Calu3 (cell line): ENCODE measurements at regions not wholly inside any gene's neighbourhood (a gene's known extent, or its start where the extent isn't known, plus 50 kb on each side); places are given as distances from the start of the nearest gene placed in this dataset.
A peak's percentile ranks its signal among the peaks of the same experiment; 100 is the strongest.

Experiments used
- BruUV-seq: library from RNA; stranded (reverse); fragments of 400-500 nt; replicated peaks from 2 replicates; lab custom pipeline; 2021; lab: Mats Ljungman, UMichigan
- CTCF ChIA-PET: fragments of 300-600 bp; sonication (Branson Sonifier 250); formaldehyde crosslinking; loops from one replicate; lab custom pipeline; 2022; ENCODE audit warnings: antibody characterized with exemption; lab: Charles Lee
- DNase-seq: peaks from one replicate; pipeline ENCODE4 v3.0.0; 2022
- H3K27ac Mint-ChIP-seq: one replicate; pipeline ENCODE4 v1.8.0; 2022; ENCODE audit warnings: mixed read lengths; ENCODE audit not compliant: unreplicated experiment
- H3K27me3 Mint-ChIP-seq: one replicate; pipeline ENCODE4 v1.8.0; 2022; ENCODE audit warnings: mixed read lengths; ENCODE audit not compliant: unreplicated experiment
- H3K36me3 Mint-ChIP-seq: one replicate; pipeline ENCODE4 v1.8.0; 2022; ENCODE audit warnings: mild to moderate bottlenecking, moderate library complexity, mixed read lengths; ENCODE audit not compliant: insufficient read depth, unreplicated experiment
- H3K4me1 Mint-ChIP-seq: one replicate; pipeline ENCODE4 v1.8.0; 2022; ENCODE audit warnings: mild to moderate bottlenecking, low read depth, mixed read lengths; ENCODE audit not compliant: unreplicated experiment
- H3K4me3 Mint-ChIP-seq: one replicate; pipeline ENCODE4 v1.8.0; 2022; ENCODE audit warnings: mild to moderate bottlenecking, low read depth, moderate library complexity, mixed read lengths; ENCODE audit not compliant: unreplicated experiment
- H3K9me3 Mint-ChIP-seq: one replicate; pipeline ENCODE4 v1.8.0; 2022; ENCODE audit warnings: low read depth, mixed read lengths; ENCODE audit not compliant: unreplicated experiment
- intact Hi-C: fragments of 100-400 bp; cut with micrococcal nuclease; formaldehyde crosslinking; loops from one replicate; pipeline ENCODE4 v1.10.0; 2022; ENCODE audit not compliant: unreplicated experiment
- TF ChIP-seq, protein P1 (sequence below): fragments of 200-600 bp; IDR thresholded peaks from one replicate; pipeline ENCODE4 v1.8.0; 2022; ENCODE audit warnings: antibody characterized with exemption; ENCODE audit not compliant: unreplicated experiment

- TF ChIP-seq, protein P1, sequence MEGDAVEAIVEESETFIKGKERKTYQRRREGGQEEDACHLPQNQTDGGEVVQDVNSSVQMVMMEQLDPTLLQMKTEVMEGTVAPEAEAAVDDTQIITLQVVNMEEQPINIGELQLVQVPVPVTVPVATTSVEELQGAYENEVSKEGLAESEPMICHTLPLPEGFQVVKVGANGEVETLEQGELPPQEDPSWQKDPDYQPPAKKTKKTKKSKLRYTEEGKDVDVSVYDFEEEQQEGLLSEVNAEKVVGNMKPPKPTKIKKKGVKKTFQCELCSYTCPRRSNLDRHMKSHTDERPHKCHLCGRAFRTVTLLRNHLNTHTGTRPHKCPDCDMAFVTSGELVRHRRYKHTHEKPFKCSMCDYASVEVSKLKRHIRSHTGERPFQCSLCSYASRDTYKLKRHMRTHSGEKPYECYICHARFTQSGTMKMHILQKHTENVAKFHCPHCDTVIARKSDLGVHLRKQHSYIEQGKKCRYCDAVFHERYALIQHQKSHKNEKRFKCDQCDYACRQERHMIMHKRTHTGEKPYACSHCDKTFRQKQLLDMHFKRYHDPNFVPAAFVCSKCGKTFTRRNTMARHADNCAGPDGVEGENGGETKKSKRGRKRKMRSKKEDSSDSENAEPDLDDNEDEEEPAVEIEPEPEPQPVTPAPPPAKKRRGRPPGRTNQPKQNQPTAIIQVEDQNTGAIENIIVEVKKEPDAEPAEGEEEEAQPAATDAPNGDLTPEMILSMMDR: no peak
- DNase-seq: no peak
- no peak overlapping the region for H3K27ac Mint-ChIP-seq
- intact Hi-C loops: no loop called here
- no TSS peak for BruUV-seq
- no peak overlapping the region for H3K4me3 Mint-ChIP-seq
- H3K9me3 Mint-ChIP-seq: peaks cover 3% of the 10 kb centered on the region
- H3K36me3 Mint-ChIP-seq: no peaks in the 10 kb centered on the region
- CTCF ChIA-PET: no interaction called here
- no peaks in the 10 kb centered on the region for H3K4me1 Mint-ChIP-seq
- no peaks in the 10 kb centered on the region for H3K27me3 Mint-ChIP-seq
Measured at GRCh38 chr13:34322743-34323074, 504.8 kb downstream of the RFC3 start.

- CTCF ChIA-PET: no interaction called here
- H3K36me3 Mint-ChIP-seq: no peaks in the 10 kb centered on the region
- intact Hi-C loops: no loop called here
- no TSS peak for BruUV-seq
- DNase-seq: no peak
- H3K9me3 Mint-ChIP-seq: peaks cover 8% of the 10 kb centered on the region
- peaks cover 15% of the 10 kb centered on the region for H3K4me1 Mint-ChIP-seq
- H3K4me3 Mint-ChIP-seq: no peak overlapping the region
- no peak overlapping the region for H3K27ac Mint-ChIP-seq
- no peaks in the 10 kb centered on the region for H3K27me3 Mint-ChIP-seq
- TF ChIP-seq, protein P1: no peak
Measured at GRCh38 chr13:34335014-34336007, 517.4 kb downstream of the RFC3 start.

GRCh38 chr13:34338102-34338501 is 520.2 kb downstream of the RFC3 start:
- intact Hi-C loops: no loop called here
- no peaks in the 10 kb centered on the region for H3K36me3 Mint-ChIP-seq
- H3K27ac Mint-ChIP-seq: no peak overlapping the region
- BruUV-seq: no TSS peak
- no peaks in the 10 kb centered on the region for H3K27me3 Mint-ChIP-seq
- CTCF ChIA-PET: no interaction called here
- DNase-seq: no peak
- no peaks in the 10 kb centered on the region for H3K9me3 Mint-ChIP-seq
- TF ChIP-seq, protein P1: no peak
- H3K4me3 Mint-ChIP-seq: no peak overlapping the region
- H3K4me1 Mint-ChIP-seq: peaks cover 22% of the 10 kb centered on the region

GRCh38 chr13:34340534-34340933 is 522.6 kb downstream of the RFC3 start:
- Mint-ChIP-seq H3K4me1 (peaks cover 38% of the 10 kb centered on the region), H3K36me3 (peaks cover 5% of the 10 kb centered on the region), H3K4me3 (no peak overlapping the region), H3K27me3 (no peaks in the 10 kb centered on the region), H3K9me3 (no peaks in the 10 kb centered on the region), H3K27ac (peak overlapping the region; percentile 35)
- intact Hi-C loops: loop anchor here (10.0 kb wide), 1 partner anchor 124 kb away; no protein-coding TSS in a partner anchor
- CTCF ChIA-PET: no interaction called here
- no TSS peak for BruUV-seq
- TF ChIP-seq, protein P1: no peak
- no peak for DNase-seq
